ENCODE measurements at regions not wholly inside any gene's neighbourhood (a gene's known extent, or its start where the extent isn't known, plus 50 kb on each side); places are given as distances from the start of the nearest gene placed in this dataset.

DNA sequence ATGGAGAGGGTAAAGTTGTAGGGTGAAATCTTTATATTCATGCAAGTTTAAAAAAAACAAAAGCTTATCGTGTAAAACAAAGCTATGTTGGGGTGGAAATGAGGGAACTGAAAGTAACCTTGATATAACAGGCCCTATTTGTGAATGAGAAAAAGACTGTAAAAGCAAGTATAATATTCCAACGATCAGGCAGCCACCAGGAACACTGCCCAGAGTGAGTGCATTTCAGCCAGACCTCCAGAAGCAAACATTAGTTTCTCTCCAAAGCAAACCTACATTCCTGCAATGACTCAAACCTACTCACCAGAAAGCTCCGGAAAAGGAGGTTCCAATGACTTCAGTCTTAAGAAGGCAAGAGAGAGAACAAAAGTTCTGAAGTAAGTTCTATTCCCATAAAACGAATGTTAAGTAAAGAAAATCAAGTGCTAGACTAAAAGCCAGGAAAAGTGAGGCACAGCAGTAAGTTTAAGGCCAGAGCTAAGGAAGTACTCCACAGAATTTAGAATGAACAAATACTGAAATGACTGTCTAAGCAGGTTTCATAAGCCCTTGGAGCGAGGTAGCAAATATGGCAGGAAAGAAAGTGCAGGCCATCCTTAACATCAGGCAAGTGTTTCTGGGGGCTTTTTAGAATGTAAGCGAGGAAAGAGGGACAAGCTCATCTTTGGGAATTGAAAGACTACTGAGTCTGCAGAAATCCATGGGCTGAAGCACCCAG is 493.1 kb downstream of the XPNPEP1 start:
- Histone ChIP-seq H3K4me2 (ENCODE audit: insufficient read depth, insufficient read length, low read length) (no peak overlapping the region), H2AFZ (ENCODE audit: low read length) (no peak overlapping the region)
- H3K27ac Mint-ChIP-seq, result peak overlapping the region in 1 of 3 experiments; percentile 41; a peak in 1 of 7 replicates

More for the DNA sequence above, 493.1 kb downstream of the XPNPEP1 start:
- peaks cover 9 to 11% of the 10 kb centered on the region in 2 experiments for H3K4me1 Mint-ChIP-seq
- Histone ChIP-seq H3K27me3 (ENCODE audit: insufficient read depth, low read length) (no peaks in the 10 kb centered on the region), H4K5ac (ENCODE audit: insufficient read length, low read depth, low read length) (no peak overlapping the region), H3K23ac (ENCODE audit: insufficient read length, low read depth, low read length) (no peak overlapping the region), H3K23me2 (ENCODE audit: insufficient read length, low read depth, low read length, poor library complexity, severe bottlenecking) (no peaks in the 10 kb centered on the region), H3T11ph (ENCODE audit: low read length) (no peak overlapping the region), H4K20me1 (ENCODE audit: control insufficient read depth, insufficient read depth, insufficient read length) (no peaks in the 10 kb centered on the region), H2BK120ac (ENCODE audit: low read depth, low read length, poor library complexity, severe bottlenecking) (no peak overlapping the region), H3K9ac (ENCODE audit: extremely low read depth, insufficient read length, low read length) (no peak overlapping the region), H3K14ac (ENCODE audit: insufficient read depth, low read length) (no peak overlapping the region), H4K91ac (ENCODE audit: insufficient read length, low read depth, low read length) (no peak overlapping the region), H3K18ac (ENCODE audit: insufficient read length, low read depth, low read length) (no peak overlapping the region), H3K27ac (ENCODE audit: insufficient read length, low read depth, low read length) (no peak overlapping the region), H3K4ac (ENCODE audit: low read depth, low read length) (no peak overlapping the region), H2BK20ac (ENCODE audit: low read depth, low read length, poor library complexity, severe bottlenecking) (no peak overlapping the region), H4K8ac (replicated peaks; ENCODE audit: insufficient read length, low read depth, low read length) (no peak overlapping the region), H3K79me1 (ENCODE audit: insufficient read depth, low read depth, low read length, poor library complexity, severe bottlenecking) (no peaks in the 10 kb centered on the region), H2BK12ac (ENCODE audit: insufficient read length, low read depth, low read length) (no peak overlapping the region), H2BK15ac (ENCODE audit: low read depth, low read length) (no peak overlapping the region), H3K79me2 (ENCODE audit: insufficient read depth, low read length) (no peaks in the 10 kb centered on the region), H2BK5ac (ENCODE audit: insufficient read length, low read length) (no peak overlapping the region), H3K56ac (ENCODE audit: insufficient read length, low read depth, low read length) (no peak overlapping the region), H2AK5ac (ENCODE audit: insufficient read length, low read length) (no peak overlapping the region), H3K9me3 (ENCODE audit: control insufficient read depth, low read depth, low read length) (no peaks in the 10 kb centered on the region), H3K4me1 (ENCODE audit: insufficient read depth, low read length) (peaks cover 2% of the 10 kb centered on the region; the same call in 1 of the 2 replicates)
- no peak overlapping the region for H3K4me3 Mint-ChIP-seq
- no peak for DNase-seq
- H3K9me3 Mint-ChIP-seq, result no peaks in the 10 kb centered on the region
- H3K36me3 Mint-ChIP-seq (ENCODE audit: insufficient read depth in 1 of 3, low read depth in 3 of 3), result no peaks in the 10 kb centered on the region
- no CpG with 5 or more reads among the region's 6 CpGs for WGBS (ENCODE audit: extremely low coverage, insufficient read length, low lambda C conversion rate)
- H3K27me3 Mint-ChIP-seq (ENCODE audit: low read depth), result no peaks in the 10 kb centered on the region
- TF ChIP-seq, protein P1, sequence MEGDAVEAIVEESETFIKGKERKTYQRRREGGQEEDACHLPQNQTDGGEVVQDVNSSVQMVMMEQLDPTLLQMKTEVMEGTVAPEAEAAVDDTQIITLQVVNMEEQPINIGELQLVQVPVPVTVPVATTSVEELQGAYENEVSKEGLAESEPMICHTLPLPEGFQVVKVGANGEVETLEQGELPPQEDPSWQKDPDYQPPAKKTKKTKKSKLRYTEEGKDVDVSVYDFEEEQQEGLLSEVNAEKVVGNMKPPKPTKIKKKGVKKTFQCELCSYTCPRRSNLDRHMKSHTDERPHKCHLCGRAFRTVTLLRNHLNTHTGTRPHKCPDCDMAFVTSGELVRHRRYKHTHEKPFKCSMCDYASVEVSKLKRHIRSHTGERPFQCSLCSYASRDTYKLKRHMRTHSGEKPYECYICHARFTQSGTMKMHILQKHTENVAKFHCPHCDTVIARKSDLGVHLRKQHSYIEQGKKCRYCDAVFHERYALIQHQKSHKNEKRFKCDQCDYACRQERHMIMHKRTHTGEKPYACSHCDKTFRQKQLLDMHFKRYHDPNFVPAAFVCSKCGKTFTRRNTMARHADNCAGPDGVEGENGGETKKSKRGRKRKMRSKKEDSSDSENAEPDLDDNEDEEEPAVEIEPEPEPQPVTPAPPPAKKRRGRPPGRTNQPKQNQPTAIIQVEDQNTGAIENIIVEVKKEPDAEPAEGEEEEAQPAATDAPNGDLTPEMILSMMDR (conservative IDR thresholded peaks at IDR 0.05), result no peak

All from H9 (cell line).